OCI-LY7 (cell line): ENCODE measurements at regions not wholly inside any gene's neighbourhood (a gene's known extent, or its start where the extent isn't known, plus 50 kb on each side); places are given as distances from the start of the nearest gene placed in this dataset.

ENCODE experiments used
- BruUV-seq: library from RNA; stranded (reverse); fragments of 400-500 nt; replicated peaks from 2 replicates; lab custom pipeline; 2021; lab: Mats Ljungman, UMichigan
- CTCF ChIA-PET: fragments of 300-600 bp; sonication (Branson Sonifier 250); formaldehyde crosslinking; loops from one replicate; lab custom pipeline; 2022; ENCODE audit warnings: antibody characterized with exemption; ENCODE audit not compliant: unreplicated experiment; lab: Charles Lee
- POLR2A ChIA-PET: fragments of 300-600 bp; sonication (Branson Sonifier 250); formaldehyde crosslinking; loops from one replicate; lab custom pipeline; 2022; ENCODE audit warnings: antibody characterized with exemption; lab: Charles Lee
- DNase-seq: peaks from one replicate; pipeline ENCODE4 v3.0.0-alpha.2; 2015; ENCODE audit warnings: low spot score
- H2AFZ ChIP-seq: fragments of 200-600 bp; sonication (generic), shearing (Covaris generic); 2 replicates; pipeline ENCODE4 v1.6.1; 2014; ENCODE audit warnings: mild to moderate bottlenecking, antibody characterized with exemption, low read length, moderate library complexity
- H3K27ac ChIP-seq: fragments of 200-600 bp; sonication (generic); 2 replicates; pipeline ENCODE4 v1.5.1; 2014; ENCODE audit warnings: mixed run types, low read depth, mild to moderate bottlenecking, moderate library complexity, low read length, inconsistent platforms; ENCODE audit not compliant: poor library complexity, severe bottlenecking
- H3K36me3 ChIP-seq: fragments of 200-600 bp; sonication (generic); 2 replicates; pipeline ENCODE4 v1.6.1; 2014; ENCODE audit warnings: mild to moderate bottlenecking, antibody characterized with exemption, low read length, moderate library complexity, mixed read lengths; ENCODE audit not compliant: insufficient read depth
- H3K4me1 ChIP-seq: fragments of 200-600 bp; sonication (generic); 2 replicates; pipeline ENCODE4 v1.5.1; 2014; ENCODE audit warnings: mild to moderate bottlenecking, low read length; ENCODE audit not compliant: insufficient read depth, poor library complexity, severe bottlenecking
- H3K4me2 ChIP-seq: fragments of 200-600 bp; sonication (generic); 2 replicates; pipeline ENCODE4 v1.6.1; 2014; ENCODE audit warnings: mild to moderate bottlenecking, low read length
- H3K4me3 ChIP-seq: fragments of 200-600 bp; sonication (generic); 2 replicates; pipeline ENCODE4 v1.5.1; 2014; ENCODE audit warnings: mild to moderate bottlenecking, low read depth, low read length; ENCODE audit not compliant: poor library complexity, severe bottlenecking
- H3K79me2 ChIP-seq: fragments of 200-600 bp; sonication (generic); 2 replicates; pipeline ENCODE4 v1.6.1; 2016; ENCODE audit warnings: low read depth, mild to moderate bottlenecking, low read length, moderate library complexity, mixed read lengths; ENCODE audit not compliant: insufficient read depth
- H3K9me2 ChIP-seq: fragments of 200-600 bp; sonication (generic); 2 replicates; pipeline ENCODE4 v1.6.1; 2016; ENCODE audit warnings: mild to moderate bottlenecking, low read length, mixed read lengths; ENCODE audit not compliant: insufficient read depth
- H3K9me3 ChIP-seq: fragments of 200-600 bp; sonication (generic); 2 replicates; pipeline ENCODE4 v1.6.1; 2014; ENCODE audit warnings: mild to moderate bottlenecking, mixed run types, low read length, mixed read lengths
- H4K20me1 ChIP-seq: fragments of 200-600 bp; sonication (generic); 2 replicates; pipeline ENCODE4 v1.6.1; 2014; ENCODE audit warnings: mild to moderate bottlenecking, antibody characterized with exemption, low read length, moderate library complexity, mixed read lengths; ENCODE audit not compliant: insufficient read depth
- EZH2phosphoT487 ChIP-seq: fragments of 200-600 bp; sonication (generic); IDR thresholded peaks from 2 replicates; pipeline ENCODE4 v1.6.1; 2018; ENCODE audit warnings: low read depth, borderline replicate concordance, mild to moderate bottlenecking, mixed run types, antibody characterized with exemption, low read length, moderate library complexity, mixed read lengths
- intact Hi-C: fragments of 100-400 bp; cut with micrococcal nuclease; formaldehyde crosslinking; loops from one replicate; pipeline ENCODE4 v1.10.0; 2022; ENCODE audit not compliant: unreplicated experiment
- TF ChIP-seq, protein P1 (sequence below): fragments of 200-600 bp; sonication (generic); conservative IDR thresholded peaks from 2 replicates; pipeline ENCODE4 v1.5.1; 2014; ENCODE audit warnings: mild to moderate bottlenecking, antibody characterized with exemption, low read length, moderate library complexity, mixed read lengths

DNA sequence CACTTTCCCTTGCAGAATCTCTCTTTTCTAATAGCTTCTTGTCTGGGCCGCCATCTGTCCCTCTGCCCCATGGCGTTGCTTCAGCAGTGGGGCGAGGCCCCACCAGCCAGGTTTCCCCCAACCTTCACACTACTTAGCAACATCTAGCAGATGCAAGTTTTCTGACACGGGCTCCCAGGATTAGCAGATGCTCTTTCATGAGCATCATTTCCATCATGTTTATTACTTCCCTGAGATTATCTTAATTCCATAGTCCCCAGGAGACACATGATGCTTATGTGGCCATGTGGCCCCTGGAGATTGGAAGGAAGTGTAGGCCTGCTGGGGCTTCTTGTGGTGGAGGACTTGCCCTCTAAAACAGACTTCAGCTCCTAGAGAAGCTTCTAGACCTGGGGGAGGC, 102.0 kb upstream of the MYL2 start:
- DNase-seq = no peak
- intact Hi-C loops = loop anchor here (5.0 kb wide), 3 partner anchors 70 to 290 kb away; no protein-coding TSS in a partner anchor
- no peak overlapping the region for H2AFZ ChIP-seq
- ChIA-PET CTCF (no interaction called here), POLR2A (no interaction called here)
- no peak overlapping the region for H3K4me3 ChIP-seq
- no peak overlapping the region for H3K4me2 ChIP-seq
- no peaks in the 10 kb centered on the region for H3K9me2 ChIP-seq
- TF ChIP-seq, protein P1, sequence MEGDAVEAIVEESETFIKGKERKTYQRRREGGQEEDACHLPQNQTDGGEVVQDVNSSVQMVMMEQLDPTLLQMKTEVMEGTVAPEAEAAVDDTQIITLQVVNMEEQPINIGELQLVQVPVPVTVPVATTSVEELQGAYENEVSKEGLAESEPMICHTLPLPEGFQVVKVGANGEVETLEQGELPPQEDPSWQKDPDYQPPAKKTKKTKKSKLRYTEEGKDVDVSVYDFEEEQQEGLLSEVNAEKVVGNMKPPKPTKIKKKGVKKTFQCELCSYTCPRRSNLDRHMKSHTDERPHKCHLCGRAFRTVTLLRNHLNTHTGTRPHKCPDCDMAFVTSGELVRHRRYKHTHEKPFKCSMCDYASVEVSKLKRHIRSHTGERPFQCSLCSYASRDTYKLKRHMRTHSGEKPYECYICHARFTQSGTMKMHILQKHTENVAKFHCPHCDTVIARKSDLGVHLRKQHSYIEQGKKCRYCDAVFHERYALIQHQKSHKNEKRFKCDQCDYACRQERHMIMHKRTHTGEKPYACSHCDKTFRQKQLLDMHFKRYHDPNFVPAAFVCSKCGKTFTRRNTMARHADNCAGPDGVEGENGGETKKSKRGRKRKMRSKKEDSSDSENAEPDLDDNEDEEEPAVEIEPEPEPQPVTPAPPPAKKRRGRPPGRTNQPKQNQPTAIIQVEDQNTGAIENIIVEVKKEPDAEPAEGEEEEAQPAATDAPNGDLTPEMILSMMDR = no peak
- no peak for TF ChIP-seq EZH2phosphoT487
- H3K79me2 ChIP-seq = no peaks in the 10 kb centered on the region
- no peak overlapping the region for H3K27ac ChIP-seq
- H3K36me3 ChIP-seq = no peaks in the 10 kb centered on the region
- BruUV-seq = no TSS peak
- H4K20me1 ChIP-seq = no peaks in the 10 kb centered on the region
- no peaks in the 10 kb centered on the region for H3K9me3 ChIP-seq
- H3K4me1 ChIP-seq = no peaks in the 10 kb centered on the region

DNA sequence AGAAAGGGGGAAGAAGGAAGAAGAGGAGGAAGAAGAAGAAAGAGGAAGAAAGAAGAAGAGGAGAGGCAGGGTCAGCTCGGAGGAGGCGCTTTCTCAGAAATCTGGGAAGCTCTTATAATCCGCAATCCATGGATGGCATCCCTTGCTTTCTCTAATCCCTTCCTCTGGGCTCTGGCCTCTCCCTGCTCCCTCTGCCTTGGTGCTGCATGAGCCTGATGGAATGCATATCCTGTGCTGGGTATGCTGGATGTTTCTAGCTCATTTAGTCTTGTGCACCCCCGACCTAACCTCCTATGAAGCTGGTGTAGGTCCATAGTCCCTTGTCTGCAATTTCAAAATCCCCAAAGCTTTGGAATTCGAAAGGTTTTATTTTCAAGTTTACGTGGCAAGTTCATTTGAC, 94.2 kb upstream of the MYL2 start:
- no TSS peak for BruUV-seq
- DNase-seq = no peak
- no peaks in the 10 kb centered on the region for H3K4me1 ChIP-seq
- intact Hi-C loops = no loop called here
- no peaks in the 10 kb centered on the region for H3K9me2 ChIP-seq
- H3K36me3 ChIP-seq = no peaks in the 10 kb centered on the region
- H3K79me2 ChIP-seq = no peaks in the 10 kb centered on the region
- TF ChIP-seq EZH2phosphoT487 = no peak
- TF ChIP-seq, protein P1 = no peak
- no peak overlapping the region for H3K4me2 ChIP-seq
- H3K9me3 ChIP-seq = no peaks in the 10 kb centered on the region
- CTCF ChIA-PET = no interaction called here
- H3K4me3 ChIP-seq = no peak overlapping the region
- no peaks in the 10 kb centered on the region for H4K20me1 ChIP-seq
- H2AFZ ChIP-seq = no peak overlapping the region
- no peak overlapping the region for H3K27ac ChIP-seq
- POLR2A ChIA-PET = interaction anchor here (0.6 to 0.7 kb wide), 2 partner anchors 297 to 550 kb away, joined by 3 read pairs; no protein-coding TSS in a partner anchor

DNA sequence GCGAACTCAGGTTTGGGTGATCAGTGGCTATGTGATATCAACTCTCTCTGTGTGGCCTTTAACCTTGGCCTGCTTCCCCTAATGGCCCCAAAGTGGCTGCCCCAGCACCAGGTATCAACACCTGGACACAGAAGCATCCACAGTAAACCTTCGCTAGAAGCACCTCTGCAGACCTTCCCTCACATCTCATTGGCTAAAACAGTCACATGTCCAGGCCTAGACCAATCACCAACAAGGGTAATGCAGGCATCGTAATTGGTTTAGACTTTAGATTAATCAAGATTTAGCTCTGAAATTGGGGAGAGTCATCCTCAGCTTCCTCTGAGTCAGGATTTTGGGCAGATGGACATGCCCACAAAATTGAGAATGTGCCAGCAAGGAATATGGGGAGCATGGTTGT, 92.5 kb upstream of the MYL2 start:
- H3K9me3 ChIP-seq = no peaks in the 10 kb centered on the region
- no peaks in the 10 kb centered on the region for H3K9me2 ChIP-seq
- no peak overlapping the region for H3K4me3 ChIP-seq
- ChIA-PET CTCF (no interaction called here), POLR2A (interaction anchor here (0.6 kb wide), 1 partner anchor 144 kb away, joined by 4 read pairs; no protein-coding TSS in a partner anchor)
- no peaks in the 10 kb centered on the region for H3K79me2 ChIP-seq
- no peak overlapping the region for H3K4me2 ChIP-seq
- no TSS peak for BruUV-seq
- no peak overlapping the region for H3K27ac ChIP-seq
- H2AFZ ChIP-seq = no peak overlapping the region
- no peaks in the 10 kb centered on the region for H3K4me1 ChIP-seq
- intact Hi-C loops = no loop called here
- no peaks in the 10 kb centered on the region for H3K36me3 ChIP-seq
- TF ChIP-seq, protein P1 = no peak
- TF ChIP-seq EZH2phosphoT487 = no peak
- DNase-seq = no peak
- no peaks in the 10 kb centered on the region for H4K20me1 ChIP-seq
